OCI-LY7 (cell line): ENCODE measurements at regions not wholly inside any gene's neighbourhood (a gene's known extent, or its start where the extent isn't known, plus 50 kb on each side); places are given as distances from the start of the nearest gene placed in this dataset.

Source experiments
- BruUV-seq: library from RNA; stranded (reverse); fragments of 400-500 nt; replicated peaks from 2 replicates; lab custom pipeline; 2021; lab: Mats Ljungman, UMichigan
- CTCF ChIA-PET: fragments of 300-600 bp; sonication (Branson Sonifier 250); formaldehyde crosslinking; loops from one replicate; lab custom pipeline; 2022; ENCODE audit warnings: antibody characterized with exemption; ENCODE audit not compliant: unreplicated experiment; lab: Charles Lee
- POLR2A ChIA-PET: fragments of 300-600 bp; sonication (Branson Sonifier 250); formaldehyde crosslinking; loops from one replicate; lab custom pipeline; 2022; ENCODE audit warnings: antibody characterized with exemption; lab: Charles Lee
- DNase-seq: peaks from one replicate; pipeline ENCODE4 v3.0.0-alpha.2; 2015; ENCODE audit warnings: low spot score
- H2AFZ ChIP-seq: fragments of 200-600 bp; sonication (generic), shearing (Covaris generic); 2 replicates; pipeline ENCODE4 v1.6.1; 2014; ENCODE audit warnings: mild to moderate bottlenecking, antibody characterized with exemption, low read length, moderate library complexity
- H3K27ac ChIP-seq: fragments of 200-600 bp; sonication (generic); 2 replicates; pipeline ENCODE4 v1.5.1; 2014; ENCODE audit warnings: mixed run types, low read depth, mild to moderate bottlenecking, moderate library complexity, low read length, inconsistent platforms; ENCODE audit not compliant: poor library complexity, severe bottlenecking
- H3K36me3 ChIP-seq: fragments of 200-600 bp; sonication (generic); 2 replicates; pipeline ENCODE4 v1.6.1; 2014; ENCODE audit warnings: mild to moderate bottlenecking, antibody characterized with exemption, low read length, moderate library complexity, mixed read lengths; ENCODE audit not compliant: insufficient read depth
- H3K4me1 ChIP-seq: fragments of 200-600 bp; sonication (generic); 2 replicates; pipeline ENCODE4 v1.5.1; 2014; ENCODE audit warnings: mild to moderate bottlenecking, low read length; ENCODE audit not compliant: insufficient read depth, poor library complexity, severe bottlenecking
- H3K4me2 ChIP-seq: fragments of 200-600 bp; sonication (generic); 2 replicates; pipeline ENCODE4 v1.6.1; 2014; ENCODE audit warnings: mild to moderate bottlenecking, low read length
- H3K4me3 ChIP-seq: fragments of 200-600 bp; sonication (generic); 2 replicates; pipeline ENCODE4 v1.5.1; 2014; ENCODE audit warnings: mild to moderate bottlenecking, low read depth, low read length; ENCODE audit not compliant: poor library complexity, severe bottlenecking
- H3K79me2 ChIP-seq: fragments of 200-600 bp; sonication (generic); 2 replicates; pipeline ENCODE4 v1.6.1; 2016; ENCODE audit warnings: low read depth, mild to moderate bottlenecking, low read length, moderate library complexity, mixed read lengths; ENCODE audit not compliant: insufficient read depth
- H3K9me2 ChIP-seq: fragments of 200-600 bp; sonication (generic); 2 replicates; pipeline ENCODE4 v1.6.1; 2016; ENCODE audit warnings: mild to moderate bottlenecking, low read length, mixed read lengths; ENCODE audit not compliant: insufficient read depth
- H3K9me3 ChIP-seq: fragments of 200-600 bp; sonication (generic); 2 replicates; pipeline ENCODE4 v1.6.1; 2014; ENCODE audit warnings: mild to moderate bottlenecking, mixed run types, low read length, mixed read lengths
- H4K20me1 ChIP-seq: fragments of 200-600 bp; sonication (generic); 2 replicates; pipeline ENCODE4 v1.6.1; 2014; ENCODE audit warnings: mild to moderate bottlenecking, antibody characterized with exemption, low read length, moderate library complexity, mixed read lengths; ENCODE audit not compliant: insufficient read depth
- CTCF ChIP-seq: fragments of 200-600 bp; sonication (generic); conservative IDR thresholded peaks from 2 replicates; pipeline ENCODE4 v1.5.1; 2014; ENCODE audit warnings: mild to moderate bottlenecking, antibody characterized with exemption, low read length, moderate library complexity, mixed read lengths
- EZH2phosphoT487 ChIP-seq: fragments of 200-600 bp; sonication (generic); IDR thresholded peaks from 2 replicates; pipeline ENCODE4 v1.6.1; 2018; ENCODE audit warnings: low read depth, borderline replicate concordance, mild to moderate bottlenecking, mixed run types, antibody characterized with exemption, low read length, moderate library complexity, mixed read lengths
- intact Hi-C: fragments of 100-400 bp; cut with micrococcal nuclease; formaldehyde crosslinking; loops from one replicate; pipeline ENCODE4 v1.10.0; 2022; ENCODE audit not compliant: unreplicated experiment

GRCh38 chr2:7420530-7420929 lies 503.3 kb downstream of the RNF144A start:
- CTCF ChIA-PET: no interaction called here

GRCh38 chr2:7424481-7424880 lies 507.3 kb downstream of the RNF144A start:
- no TSS peak for BruUV-seq
- Histone ChIP-seq H3K9me2 (no peaks in the 10 kb centered on the region), H3K9me3 (no peaks in the 10 kb centered on the region), H3K4me2 (no peak overlapping the region), H2AFZ (no peak overlapping the region), H3K4me3 (no peak overlapping the region), H3K4me1 (peaks cover 24% of the 10 kb centered on the region), H3K79me2 (no peaks in the 10 kb centered on the region), H3K27ac (no peak overlapping the region), H3K36me3 (no peaks in the 10 kb centered on the region), H4K20me1 (no peaks in the 10 kb centered on the region)
- TF ChIP-seq EZH2phosphoT487: no peak
- no peak for TF ChIP-seq CTCF
- intact Hi-C loops: no loop called here
- POLR2A ChIA-PET: no interaction called here
- DNase-seq: no peak
- CTCF ChIA-PET: no interaction called here

More at GRCh38 chr2:7420530-7420929, 503.3 kb downstream of the RNF144A start:
- no peak overlapping the region for H2AFZ ChIP-seq
- TF ChIP-seq CTCF (no peak), EZH2phosphoT487 (no peak)
- no peaks in the 10 kb centered on the region for H4K20me1 ChIP-seq
- H3K4me2 ChIP-seq: no peak overlapping the region
- H3K27ac ChIP-seq: no peak overlapping the region
- no TSS peak for BruUV-seq
- POLR2A ChIA-PET: interaction anchor here (0.6 to 1.2 kb wide), 2 partner anchors 8 to 985 kb away, joined by 3 read pairs; no protein-coding TSS in a partner anchor
- H3K4me1 ChIP-seq: no peaks in the 10 kb centered on the region
- intact Hi-C loops: no loop called here
- H3K9me2 ChIP-seq: no peaks in the 10 kb centered on the region
- no peaks in the 10 kb centered on the region for H3K9me3 ChIP-seq
- H3K36me3 ChIP-seq: no peaks in the 10 kb centered on the region
- no peaks in the 10 kb centered on the region for H3K79me2 ChIP-seq
- H3K4me3 ChIP-seq: no peak overlapping the region
- DNase-seq: no peak

- no peak overlapping the region for H2AFZ ChIP-seq
- POLR2A ChIA-PET: interaction anchor here (0.6 to 1.4 kb wide), 5 partner anchors 8 to 1254 kb away, joined by 3 to 5 read pairs (median 4); partner anchors contain the start of gene ID2
- peak; percentile 92 for DNase-seq
- H3K4me2 ChIP-seq: peak overlapping the region; percentile 38
- no peak overlapping the region for H3K4me3 ChIP-seq
- no peaks in the 10 kb centered on the region; the same call in 1 of the 2 replicates for H3K9me3 ChIP-seq
- H3K27ac ChIP-seq: no peak overlapping the region
- BruUV-seq: no TSS peak
- intact Hi-C loops: loop anchor here (1.0 to 5.0 kb wide), 5 partner anchors 140 to 1258 kb away; no protein-coding TSS in a partner anchor
- CTCF ChIA-PET: interaction anchor here (1.2 to 3.0 kb wide), 3 partner anchors 140 to 728 kb away, joined by 3 to 12 read pairs (median 3); no protein-coding TSS in a partner anchor
- H3K4me1 ChIP-seq: peaks cover 48% of the 10 kb centered on the region
- no peaks in the 10 kb centered on the region for H3K9me2 ChIP-seq
- no peaks in the 10 kb centered on the region for H3K36me3 ChIP-seq
- no peaks in the 10 kb centered on the region for H4K20me1 ChIP-seq
- H3K79me2 ChIP-seq: no peaks in the 10 kb centered on the region
- TF ChIP-seq EZH2phosphoT487: no peak
- TF ChIP-seq CTCF: peak; percentile 91
Observed at GRCh38 chr2:7427293-7428060, 510.3 kb downstream of the RNF144A start.
